NCI-H2029 (cell line): ENCODE measurements at regions not wholly inside any gene's neighbourhood (a gene's known extent, or its start where the extent isn't known, plus 50 kb on each side); places are given as distances from the start of the nearest gene placed in this dataset.
"Not testable (repeated sequence)": the region's sequence is repeated elsewhere in the genome, so short reads cannot be mapped to it uniquely, and the experiment has no call there.

ENCODE experiments used
- DNase-seq: peaks from one replicate; lab custom pipeline; 2025; lab: John Stamatoyannopoulos, UW

DNA sequence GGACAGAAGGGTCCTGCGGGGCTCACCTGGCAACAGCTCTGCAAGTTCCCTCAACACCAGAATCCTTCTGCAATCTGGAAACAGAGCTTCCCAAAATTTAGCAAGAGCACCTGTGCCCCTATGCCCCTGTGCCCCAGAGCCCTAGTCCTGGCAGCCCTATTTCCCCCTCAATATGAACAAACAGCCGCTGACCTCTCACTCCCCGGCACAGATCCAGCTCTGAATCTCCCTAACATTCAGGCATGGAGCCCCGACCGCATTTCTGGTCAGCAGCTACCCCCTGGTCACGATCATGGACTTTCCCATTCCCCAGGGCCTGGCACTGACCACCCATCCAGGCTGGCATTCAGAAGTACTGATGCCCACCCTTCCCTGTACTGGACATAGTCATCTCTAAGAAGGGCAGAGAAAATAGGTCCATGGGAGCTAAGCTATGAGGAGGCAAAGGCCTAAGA, 110.8 kb upstream of the SMURF2 start:
- no peak for DNase-seq

DNA sequence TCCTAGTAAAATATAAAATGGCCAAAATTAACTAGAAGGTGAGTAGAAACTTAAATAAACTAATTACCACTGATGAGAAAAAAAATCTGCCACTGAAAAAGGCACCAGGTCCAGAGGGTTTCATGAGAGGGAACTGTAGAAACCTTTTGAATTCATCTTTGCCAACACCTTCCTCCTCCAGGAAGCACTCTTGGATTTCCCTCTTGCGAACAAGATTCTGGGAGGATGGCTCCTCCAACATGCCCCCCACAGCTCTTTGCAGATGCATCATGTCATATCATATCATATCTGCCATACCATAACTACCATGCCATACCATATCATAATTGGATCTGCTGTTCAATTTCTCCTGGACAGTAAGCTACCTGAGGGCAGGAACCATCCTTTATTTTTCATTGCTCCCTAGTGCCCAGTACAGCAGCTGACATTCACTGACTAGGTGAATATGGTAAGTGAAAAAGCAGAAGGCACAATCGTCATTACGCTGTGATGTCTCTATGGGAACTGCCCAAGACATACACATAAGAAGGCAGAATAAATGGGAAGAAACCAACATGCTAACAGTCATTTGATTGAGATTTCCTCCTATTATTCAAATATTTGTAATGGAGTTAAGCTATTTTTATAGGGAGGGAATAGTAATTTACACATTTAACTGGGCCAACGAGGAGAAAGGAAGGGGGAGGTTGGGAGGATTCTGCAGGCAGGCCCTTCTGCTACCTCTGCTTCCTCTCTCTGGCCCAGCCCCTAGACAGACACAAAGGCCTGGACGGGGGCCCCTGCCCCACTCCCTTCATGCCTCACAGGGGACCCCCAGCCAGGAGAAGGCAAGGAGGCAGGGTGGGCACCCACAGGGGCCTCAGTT, 110.1 kb upstream of the SMURF2 start:
- DNase-seq, result no peak

DNA sequence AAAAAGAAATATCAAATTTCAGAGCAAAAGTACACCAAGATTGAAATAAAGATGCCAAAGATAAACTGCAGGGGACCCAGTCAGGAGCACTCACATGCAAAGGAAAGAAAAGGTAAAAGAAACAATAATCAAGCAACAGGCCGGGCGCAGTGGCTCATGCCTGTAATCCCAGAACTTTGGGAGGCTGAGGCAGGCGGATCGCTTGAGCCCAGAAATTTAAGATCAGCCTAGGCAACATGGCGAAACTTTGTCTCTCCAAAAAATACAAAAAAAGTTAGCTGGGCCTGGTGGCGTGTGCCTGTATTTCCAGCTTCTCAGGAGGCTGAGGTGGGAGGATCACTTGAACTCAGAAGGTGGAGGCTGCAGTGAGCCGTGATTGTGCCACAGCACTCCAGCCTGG, 107.6 kb upstream of the SMURF2 start:
- DNase-seq, result no peak

DNA sequence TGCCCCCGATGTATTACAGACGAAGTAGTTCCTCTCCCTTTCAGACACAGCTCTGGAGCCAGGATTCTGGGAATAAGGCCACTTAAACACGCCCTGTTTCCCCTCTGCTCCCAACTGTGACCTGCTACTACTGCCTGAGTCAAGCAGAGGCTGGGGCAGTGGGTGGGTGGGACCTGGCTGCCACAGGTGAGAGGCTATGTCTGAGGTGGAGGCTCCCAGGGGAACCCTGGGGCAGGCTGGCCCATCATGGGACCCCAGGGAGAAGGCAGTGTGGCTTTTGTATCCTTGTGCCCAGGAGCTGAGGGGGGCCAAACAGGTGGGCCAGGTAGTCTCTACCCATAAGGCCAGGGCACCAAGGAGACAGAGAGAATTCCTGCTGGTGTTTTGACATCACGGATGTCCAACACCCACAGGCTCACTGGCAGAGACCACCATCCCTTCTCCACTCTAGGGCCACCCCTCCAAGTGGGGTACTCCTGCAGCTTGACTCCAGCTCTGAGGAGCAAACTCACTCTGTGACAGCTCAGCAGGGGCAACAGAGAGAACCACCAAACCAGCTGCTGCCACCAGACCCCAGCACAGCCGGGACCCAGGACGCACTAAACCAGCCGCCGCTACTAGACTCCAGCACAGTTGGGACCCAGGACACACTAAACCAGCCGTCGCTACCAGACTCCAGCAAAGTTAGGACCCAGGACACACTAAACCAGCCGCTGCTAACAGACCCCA, 105.3 kb upstream of the SMURF2 start:
- DNase-seq, result no peak

DNA sequence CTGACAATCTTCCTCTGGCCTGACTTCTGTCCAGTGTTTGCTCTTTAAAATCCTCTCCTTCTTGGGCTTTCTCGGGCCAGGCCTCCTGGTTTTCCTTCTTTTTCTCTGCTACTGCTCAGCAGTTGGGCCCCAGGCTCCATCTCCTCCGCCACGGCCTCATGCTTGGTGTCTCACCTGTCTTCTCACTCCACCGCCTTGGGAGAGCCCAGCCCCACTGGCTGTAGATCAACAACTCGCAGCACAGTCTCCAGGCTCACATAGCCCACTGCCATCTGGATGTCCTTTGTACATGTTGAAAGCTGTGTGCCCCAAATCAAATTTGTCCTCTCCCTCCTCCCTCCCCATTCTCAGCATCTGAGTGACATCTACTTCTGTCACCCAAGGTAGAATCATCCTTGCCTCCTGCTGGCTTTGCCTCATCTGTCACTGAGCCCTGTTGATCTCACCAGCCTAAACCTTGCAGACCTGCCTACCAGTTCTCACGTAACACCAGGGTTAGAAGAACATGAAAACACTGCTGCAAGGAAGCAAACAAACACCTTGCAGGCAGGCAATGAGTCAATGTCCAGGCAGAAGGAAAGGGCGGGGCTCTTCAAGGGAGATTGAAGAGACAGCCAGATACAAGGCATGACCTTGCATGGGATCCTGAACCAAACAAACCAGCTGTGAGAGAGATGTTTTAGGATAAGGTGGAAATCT, 103.2 kb upstream of the SMURF2 start:
- DNase-seq, result no peak

DNA sequence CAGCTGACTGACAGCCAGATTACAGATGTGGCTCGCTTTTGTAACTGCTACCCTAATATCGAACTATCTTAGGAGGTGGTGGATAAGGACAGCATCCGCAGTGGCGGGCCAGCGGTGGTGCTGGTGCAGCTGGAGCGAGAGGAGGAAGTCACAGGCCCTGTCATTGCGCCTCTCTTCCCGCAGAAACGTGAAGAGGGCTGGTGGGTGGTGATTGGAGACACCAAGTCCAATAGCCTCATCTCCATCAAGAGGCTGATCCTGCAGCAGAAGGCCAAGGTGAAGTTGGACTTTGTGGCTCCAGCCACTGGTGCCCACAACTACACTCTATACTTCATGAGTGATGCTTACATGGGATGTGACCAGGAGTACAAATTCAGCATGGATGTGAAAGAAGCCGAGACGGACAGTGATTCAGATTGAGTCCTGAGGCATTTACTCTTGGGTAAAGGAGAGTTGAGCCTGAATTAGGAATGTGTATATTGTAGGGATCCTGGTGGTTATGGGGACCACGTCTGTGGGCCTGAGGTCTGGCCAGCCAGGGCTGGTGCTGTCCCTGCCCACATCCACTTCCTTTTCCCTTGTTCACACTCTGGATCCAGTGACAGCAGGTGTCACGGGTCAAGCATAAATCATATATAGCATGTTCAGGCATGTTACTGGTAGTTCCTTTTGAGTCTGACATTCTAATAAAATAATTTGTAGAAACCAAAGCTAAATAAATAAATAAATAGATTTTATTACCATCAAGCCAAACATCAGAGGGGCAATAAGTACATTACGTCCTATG, 89.0 kb upstream of the SMURF2 start:
- no peak for DNase-seq

DNA sequence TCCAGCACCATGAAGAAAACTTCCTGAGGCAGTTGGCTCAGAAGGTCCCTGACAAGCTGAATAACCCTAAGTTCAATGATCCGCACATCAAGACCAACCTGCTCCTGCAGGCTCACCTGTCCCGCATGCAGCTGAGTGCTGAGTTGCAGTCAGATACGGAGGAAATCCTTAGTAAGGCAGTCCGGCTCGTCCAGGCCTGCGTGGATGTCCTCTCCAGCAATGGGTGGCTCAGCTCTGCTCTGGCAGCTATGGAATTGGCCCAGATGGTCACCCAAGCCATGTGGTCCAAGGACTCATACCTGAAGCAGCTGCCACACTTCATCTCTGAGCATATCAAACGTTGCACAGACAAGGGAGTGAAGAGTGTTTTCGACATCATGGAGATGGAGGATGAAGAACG, 88.4 kb upstream of the SMURF2 start:
- DNase-seq, result no peak

DNA sequence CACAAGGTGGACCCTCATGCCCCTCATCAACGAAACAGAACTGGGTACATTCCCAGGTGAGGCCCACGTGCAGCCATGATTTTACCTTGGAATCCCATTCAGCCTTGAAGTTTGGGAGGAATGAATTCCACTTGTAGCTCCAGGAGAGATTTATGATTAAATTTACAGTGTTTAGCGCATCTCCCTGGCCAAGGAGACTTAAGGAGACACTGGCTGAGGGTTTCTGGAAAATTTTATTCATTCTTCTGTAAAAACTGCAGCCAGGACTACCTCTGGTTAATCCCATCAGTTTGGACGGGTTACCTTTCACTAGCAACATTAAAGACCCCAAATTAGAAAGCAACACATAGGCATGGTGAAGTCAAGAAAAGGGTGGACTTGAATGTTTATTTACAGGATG, 87.2 kb upstream of the SMURF2 start:
- no peak for DNase-seq

DNA sequence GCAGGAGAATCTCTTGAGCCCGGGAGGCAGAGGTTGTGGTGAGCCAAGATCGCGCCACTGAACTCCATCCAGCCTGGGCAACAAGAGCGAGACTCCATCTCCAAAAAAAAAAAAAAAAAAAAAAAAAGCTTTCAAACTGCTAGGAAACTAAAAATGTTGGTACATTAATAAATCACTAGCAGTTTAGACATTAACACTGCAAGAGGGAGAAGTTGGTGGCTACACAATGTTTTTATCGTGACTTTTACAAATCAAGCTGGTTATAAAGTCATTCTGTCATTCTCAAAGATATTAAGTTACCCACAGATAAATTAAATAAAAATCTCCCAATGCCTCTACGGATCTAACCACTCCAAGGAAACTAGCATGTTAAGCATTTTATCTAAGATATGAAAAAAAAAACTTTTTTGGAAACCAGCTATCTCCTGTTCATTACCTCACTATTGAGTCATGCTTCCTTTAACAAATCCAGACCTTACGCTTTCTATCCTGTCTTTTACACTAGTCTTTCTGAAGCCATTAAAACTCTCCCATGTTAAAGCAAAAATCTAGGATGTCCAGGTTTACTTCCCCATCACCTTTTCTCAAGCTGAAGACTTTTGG, 85.9 kb upstream of the SMURF2 start:
- no peak for DNase-seq

DNA sequence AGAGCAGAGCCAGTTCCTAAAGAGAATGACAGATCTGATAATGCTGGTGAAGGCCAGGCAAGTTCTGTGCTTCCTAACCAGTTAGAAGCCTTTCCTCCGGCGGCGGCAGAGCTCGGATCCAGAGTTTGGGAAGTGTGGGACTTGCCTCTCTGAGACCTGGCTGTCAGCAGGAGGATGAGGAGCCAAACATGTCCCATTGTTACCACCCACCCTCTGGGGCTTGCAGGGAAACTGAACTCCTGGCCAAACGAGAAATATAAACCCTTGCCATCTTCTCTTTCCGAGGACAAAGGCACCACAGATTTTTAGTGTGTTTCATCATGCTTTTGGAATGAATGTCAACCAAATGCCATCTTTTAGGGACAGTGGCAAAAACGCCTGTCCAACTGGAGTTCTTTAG, 80.2 kb upstream of the SMURF2 start:
- no peak for DNase-seq

DNA sequence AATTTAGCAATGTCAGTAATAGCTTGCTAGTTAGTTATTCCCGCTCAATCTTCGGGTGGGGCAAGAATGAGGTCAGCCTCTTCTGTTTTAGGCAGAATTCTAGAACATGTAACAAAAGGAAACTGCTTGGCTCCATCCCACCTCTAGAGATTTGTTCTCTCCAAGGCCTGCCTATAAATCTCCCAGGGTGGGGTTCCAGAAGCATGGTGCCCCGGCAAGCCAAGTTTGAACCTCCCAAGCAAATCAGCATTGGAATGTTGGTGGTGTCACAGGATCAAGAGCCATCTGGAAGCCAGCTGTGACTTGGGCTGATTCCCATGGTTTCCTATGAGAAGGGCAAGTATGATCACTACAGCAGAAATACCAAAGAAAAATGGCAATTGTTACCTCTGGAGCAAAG, 79.8 kb upstream of the SMURF2 start:
- not testable (repeated sequence) for DNase-seq

DNA sequence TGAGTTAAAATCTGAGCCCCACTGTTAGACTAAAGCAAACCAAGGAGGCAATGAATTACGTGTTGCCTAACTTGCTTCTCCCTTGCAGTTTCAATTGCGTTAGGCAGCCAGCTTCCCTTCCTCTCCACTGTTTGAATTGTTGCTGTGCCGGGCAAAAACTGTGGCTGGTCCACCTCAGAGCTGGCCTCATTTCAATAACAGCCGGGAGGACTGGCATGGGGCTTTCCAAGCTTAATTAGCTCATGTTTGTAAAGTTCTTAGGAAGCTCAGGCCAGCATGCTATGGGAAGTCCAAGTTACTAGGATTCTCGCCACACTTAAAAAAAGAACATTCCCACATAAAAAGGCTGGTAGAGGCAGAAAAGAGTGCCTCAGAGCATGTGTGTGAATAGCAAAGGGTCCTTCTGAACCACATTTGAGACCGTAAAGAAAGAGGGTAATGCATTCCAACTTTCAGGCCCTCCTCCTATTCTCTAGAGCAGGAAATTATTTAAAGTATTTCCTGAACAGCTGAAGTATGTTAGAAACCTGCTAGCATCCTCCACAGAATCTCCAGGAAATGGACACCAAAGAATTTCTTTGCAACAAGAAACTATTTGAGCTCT, 79.0 kb upstream of the SMURF2 start:
- no peak for DNase-seq

DNA sequence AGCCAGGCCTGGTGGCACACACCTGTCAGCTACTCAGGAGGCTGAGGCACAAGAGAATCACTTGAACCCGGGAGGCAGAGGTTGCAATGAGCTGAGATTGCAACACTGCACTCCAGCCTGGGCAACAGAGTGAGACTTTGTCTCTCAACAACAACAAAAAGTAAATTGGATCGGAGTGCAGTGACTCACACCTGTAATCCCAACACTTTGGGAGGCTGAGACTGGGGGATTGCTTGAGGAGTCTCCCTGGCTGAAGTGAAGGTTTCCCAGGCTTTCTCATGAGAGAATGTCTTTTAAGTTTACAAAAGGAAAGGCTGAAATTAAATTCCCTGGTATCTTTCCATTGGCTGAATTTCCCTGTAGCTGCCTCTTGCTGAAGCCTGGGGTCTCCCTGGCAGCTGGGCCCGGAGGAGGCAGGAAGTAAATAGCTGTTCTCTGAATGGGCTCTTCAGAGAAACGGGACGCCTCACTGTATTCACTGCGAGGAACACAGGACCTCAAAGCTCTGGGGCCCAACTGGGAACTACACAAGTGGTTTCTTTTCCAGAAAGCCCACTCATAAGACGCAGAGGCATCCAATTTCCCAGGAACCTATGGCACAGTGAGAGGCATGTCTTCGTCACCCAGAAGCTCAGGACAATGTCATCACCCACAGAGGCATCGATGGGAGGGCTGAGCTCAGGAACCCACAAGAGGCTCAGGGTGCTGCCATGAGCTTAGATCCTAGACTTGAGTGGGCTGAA, 77.4 kb upstream of the SMURF2 start:
- no peak for DNase-seq

DNA sequence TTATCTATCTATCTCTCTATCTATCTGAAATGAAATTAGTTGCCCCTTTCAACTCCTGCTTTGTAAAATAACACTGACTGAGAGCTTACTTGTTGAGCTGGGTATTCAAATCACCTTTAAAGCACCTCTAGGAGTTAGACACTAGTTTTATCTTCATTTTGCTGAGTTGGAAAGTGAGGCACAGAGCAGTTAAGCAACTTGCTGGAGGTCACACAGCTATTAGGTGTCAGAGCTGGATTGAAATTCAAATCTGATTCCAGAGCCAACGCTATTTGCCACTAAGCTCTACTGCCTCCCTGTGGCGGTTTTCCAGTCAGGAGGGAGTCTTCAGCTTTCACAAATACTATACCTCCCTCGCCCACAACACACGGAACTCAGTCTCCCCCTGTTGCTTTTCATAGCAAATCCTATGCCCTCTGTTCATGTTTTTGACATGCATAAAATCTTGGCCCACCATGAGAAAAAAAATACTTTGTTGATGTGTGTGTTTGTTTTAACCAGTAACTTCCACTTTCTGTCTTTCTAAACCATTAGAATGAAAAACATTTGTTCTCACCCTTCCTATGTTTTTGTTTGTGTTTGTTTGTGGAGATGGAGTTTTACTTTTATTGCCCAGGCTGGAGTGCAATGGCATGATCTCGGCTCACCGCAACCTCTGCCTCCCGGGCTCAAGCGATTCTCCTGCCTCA, 74.8 kb upstream of the SMURF2 start:
- DNase-seq, result peak; percentile 30

DNA sequence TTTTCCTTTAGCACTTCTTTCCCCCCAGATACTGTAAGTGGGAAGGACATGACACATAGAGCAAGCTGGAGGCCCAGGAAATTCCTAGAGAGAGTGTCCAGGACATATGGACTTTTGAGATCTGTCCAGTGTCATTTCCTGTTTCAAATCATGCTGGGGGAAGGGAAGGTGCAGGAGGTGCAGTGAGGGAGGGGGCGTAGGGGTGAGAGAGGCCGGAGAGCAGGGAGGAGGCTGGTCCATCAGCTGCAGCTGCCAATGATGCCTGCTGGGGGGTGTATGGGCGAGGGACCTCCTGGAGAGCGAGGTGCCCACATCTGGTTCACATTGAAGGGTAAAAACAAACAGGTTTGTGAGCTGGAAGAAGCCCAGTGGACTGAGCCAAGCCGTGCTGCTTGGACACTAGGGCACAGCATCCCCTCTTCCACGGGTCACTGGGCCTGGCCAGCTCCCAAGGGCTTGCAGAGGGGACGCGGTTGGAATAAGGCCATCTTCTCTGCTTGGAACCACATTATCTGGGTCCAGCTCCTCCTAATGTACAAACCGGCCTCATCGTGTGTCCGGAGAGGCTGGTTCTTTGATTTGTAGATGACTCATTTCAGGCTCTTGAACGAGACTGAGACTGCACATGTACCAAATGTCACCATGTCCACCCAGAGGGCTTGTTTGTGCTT, 70.4 kb upstream of the SMURF2 start:
- no peak for DNase-seq

DNA sequence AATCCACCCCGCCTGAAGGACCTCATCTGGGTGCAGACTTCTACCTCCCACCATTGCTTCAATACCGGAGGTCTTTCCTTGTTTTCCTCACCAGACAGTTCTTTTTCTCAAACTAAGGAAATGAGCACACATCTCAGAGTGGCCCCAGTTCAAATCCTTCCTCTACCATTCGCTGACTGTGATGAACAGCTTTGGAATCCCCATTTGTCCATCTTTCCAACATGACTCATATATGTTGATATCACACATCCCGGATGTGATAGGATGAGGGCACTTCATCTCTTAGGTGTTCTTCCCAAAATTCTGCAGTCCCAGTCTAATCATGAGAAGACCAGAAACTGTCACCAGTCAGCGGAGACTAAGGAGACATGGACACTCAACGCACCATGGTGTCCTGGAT, 67.9 kb upstream of the SMURF2 start:
- DNase-seq, result not testable (repeated sequence)

DNA sequence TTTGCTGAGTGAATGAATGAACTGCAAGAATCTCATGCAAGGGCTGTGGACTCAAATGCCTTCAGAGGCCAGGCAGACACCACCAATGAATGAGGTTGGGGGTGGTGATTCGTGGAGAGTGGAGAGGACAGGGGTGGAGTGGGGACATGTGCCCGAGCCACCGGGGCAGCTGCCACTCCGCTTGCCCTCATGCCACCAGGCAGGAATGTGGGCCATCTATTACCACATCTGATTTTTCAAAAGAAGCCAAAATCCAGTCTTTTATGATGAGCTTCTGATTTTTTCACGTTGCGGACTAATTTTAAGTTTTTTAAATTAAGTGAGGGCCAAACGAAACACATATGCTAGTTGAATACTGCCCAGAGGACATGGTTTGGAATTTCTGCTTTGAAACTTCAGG, 67.1 kb upstream of the SMURF2 start:
- DNase-seq, result no peak

DNA sequence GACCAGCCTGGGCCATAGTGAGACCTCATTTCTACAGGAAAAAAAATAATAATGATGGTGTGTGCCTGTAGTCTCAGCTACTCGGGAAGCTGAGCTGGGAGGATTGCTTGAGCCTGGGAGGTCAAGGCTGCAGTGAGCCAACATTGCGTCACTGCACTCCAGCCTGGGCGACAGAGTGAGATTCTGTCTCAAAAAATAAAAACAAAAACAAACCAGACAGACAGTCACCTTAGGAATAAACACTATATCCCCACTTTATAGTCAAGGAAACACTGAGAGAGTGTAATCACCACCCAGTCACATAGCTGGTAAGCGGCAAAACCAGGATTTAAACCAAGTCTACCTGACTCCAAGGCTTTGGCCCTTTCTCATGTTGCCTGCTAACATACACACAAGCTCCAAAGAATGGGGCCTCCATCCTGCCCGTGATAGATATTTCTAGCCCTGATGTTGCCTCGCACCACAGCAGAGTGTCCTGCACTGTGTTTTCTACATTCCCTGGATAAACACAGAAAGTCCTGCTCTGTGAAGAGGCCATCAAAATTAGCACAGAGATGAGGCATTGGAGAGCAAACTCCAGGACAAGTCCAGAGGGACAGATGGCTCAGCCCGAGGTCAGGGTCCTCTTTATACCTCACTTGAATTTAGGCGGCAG, 66.1 kb upstream of the SMURF2 start:
- DNase-seq, result no peak

DNA sequence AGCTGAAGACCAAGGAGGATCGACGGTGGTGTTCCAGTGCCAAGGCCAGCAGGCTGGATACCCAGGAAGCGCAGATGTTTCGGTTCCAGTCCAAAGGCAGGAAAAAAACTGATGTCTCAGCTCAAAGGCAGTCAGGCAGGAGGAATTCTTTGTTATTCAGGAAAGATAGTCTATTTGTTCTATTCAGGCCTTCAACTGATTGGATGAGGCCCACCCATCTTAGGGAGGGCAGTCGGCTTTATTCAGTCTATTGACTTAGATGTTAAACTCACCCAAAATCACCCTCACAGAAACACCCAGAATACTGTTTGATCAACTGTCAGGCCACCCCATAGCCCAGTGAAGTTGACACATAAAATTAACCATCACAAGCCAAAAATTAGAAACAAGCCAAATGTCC, 63.9 kb upstream of the SMURF2 start:
- not testable (repeated sequence) for DNase-seq
